ENCODE measurements at regions not wholly inside any gene's neighbourhood (a gene's known extent, or its start where the extent isn't known, plus 50 kb on each side); places are given as distances from the start of the nearest gene placed in this dataset.

DNA sequence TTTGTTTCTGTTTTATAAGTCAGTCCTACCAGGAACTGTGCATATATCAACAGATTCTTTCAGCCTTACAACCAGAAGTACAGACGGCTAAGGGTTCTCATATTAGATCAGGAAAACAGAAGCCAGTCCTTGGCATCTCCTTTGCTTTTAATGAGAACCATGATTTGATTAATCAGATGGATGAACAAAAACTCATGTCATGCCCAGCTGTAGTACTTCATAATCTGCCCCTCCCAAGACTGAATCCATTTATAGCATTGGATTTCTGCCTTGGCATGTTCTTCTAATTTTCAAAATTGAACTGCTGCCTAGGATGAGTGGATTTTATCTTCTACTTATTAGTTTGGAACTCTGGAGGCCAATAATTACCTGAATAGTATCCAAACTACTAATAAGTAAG lies 617.2 kb downstream of the SLITRK5 start:
- TF ChIP-seq POLR2A (IDR thresholded peaks at IDR 0.05; ENCODE audit: borderline replicate concordance, extremely low read depth, insufficient read depth, insufficient read length) (no peak), RAD21 (IDR thresholded peaks at IDR 0.05; ENCODE audit: low read depth) (no peak), SP1 (IDR thresholded peaks at IDR 0.05; ENCODE audit: low read depth) (no peak), YY1 (IDR thresholded peaks at IDR 0.05; ENCODE audit: extremely low read depth, insufficient replicate concordance, low read depth, low read length) (no peak), POLR2AphosphoS5 (IDR thresholded peaks at IDR 0.05; ENCODE audit: low read depth, low read length) (no peak), ELF1 (IDR thresholded peaks at IDR 0.05; ENCODE audit: borderline replicate concordance, low read depth) (no peak)
- TF ChIP-seq, protein P1, sequence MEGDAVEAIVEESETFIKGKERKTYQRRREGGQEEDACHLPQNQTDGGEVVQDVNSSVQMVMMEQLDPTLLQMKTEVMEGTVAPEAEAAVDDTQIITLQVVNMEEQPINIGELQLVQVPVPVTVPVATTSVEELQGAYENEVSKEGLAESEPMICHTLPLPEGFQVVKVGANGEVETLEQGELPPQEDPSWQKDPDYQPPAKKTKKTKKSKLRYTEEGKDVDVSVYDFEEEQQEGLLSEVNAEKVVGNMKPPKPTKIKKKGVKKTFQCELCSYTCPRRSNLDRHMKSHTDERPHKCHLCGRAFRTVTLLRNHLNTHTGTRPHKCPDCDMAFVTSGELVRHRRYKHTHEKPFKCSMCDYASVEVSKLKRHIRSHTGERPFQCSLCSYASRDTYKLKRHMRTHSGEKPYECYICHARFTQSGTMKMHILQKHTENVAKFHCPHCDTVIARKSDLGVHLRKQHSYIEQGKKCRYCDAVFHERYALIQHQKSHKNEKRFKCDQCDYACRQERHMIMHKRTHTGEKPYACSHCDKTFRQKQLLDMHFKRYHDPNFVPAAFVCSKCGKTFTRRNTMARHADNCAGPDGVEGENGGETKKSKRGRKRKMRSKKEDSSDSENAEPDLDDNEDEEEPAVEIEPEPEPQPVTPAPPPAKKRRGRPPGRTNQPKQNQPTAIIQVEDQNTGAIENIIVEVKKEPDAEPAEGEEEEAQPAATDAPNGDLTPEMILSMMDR (IDR thresholded peaks at IDR 0.05 in 2 of 3, conservative IDR thresholded peaks at IDR 0.05 in 1 of 3; ENCODE audit: borderline replicate concordance in 1 of 3, insufficient read depth in 1 of 3, low read depth in 2 of 3, low read length in 2 of 3), result no peak
- TF ChIP-seq, protein P2, sequence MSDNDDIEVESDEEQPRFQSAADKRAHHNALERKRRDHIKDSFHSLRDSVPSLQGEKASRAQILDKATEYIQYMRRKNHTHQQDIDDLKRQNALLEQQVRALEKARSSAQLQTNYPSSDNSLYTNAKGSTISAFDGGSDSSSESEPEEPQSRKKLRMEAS (IDR thresholded peaks at IDR 0.05), result no peak
- TF ChIP-seq, protein P3, sequence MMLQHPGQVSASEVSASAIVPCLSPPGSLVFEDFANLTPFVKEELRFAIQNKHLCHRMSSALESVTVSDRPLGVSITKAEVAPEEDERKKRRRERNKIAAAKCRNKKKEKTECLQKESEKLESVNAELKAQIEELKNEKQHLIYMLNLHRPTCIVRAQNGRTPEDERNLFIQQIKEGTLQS (IDR thresholded peaks at IDR 0.05), result no peak

Measured in HCT116 (cell line).